Stomach (tissue), 4 donors: ENCODE measurements at regions not wholly inside any gene's neighbourhood (a gene's known extent, or its start where the extent isn't known, plus 50 kb on each side); places are given as distances from the start of the nearest gene placed in this dataset.

Source experiments
- CTCF ChIP-seq, 7 experiments: fragments of 450-650 bp in 4 of 7; fragments of 200-600 bp in 3 of 7; sonication (generic) in 3 of 7; IDR thresholded peaks; one replicate each; pipeline ENCODE4 v1.5.1; 2016 to 2019; ENCODE audit warnings: antibody characterized with exemption in 7 of 7, control low read depth in 2 of 7, mild to moderate bottlenecking in 1 of 7
- EP300 ChIP-seq: sonication (generic); formaldehyde crosslinking; IDR thresholded peaks from one replicate; pipeline ENCODE4 v1.6.1; 2017; ENCODE audit warnings: antibody characterized with exemption
- POLR2AphosphoS5 ChIP-seq, 3 donors: sonication (generic); formaldehyde crosslinking; IDR thresholded peaks; one replicate each; pipeline ENCODE4 v1.6.1; 2016; ENCODE audit warnings: antibody characterized with exemption in 3 of 3

- no peak for TF ChIP-seq CTCF (IDR thresholded peaks at IDR 0.05)
- no peak for TF ChIP-seq EP300
- TF ChIP-seq POLR2AphosphoS5 (IDR thresholded peaks at IDR 0.05): no peak
Observed at GRCh38 chr13:51017516-51017915, 93.6 kb downstream of the C13orf42 start.
